HG02938 (cell line): ENCODE measurements at regions not wholly inside any gene's neighbourhood (a gene's known extent, or its start where the extent isn't known, plus 50 kb on each side); places are given as distances from the start of the nearest gene placed in this dataset.

Source experiments
- ATAC-seq: cut with Tn5 transposase; IDR thresholded peaks from one replicate; pipeline ENCODE4 v1.9.1; 2021; ENCODE audit warnings: mild to moderate bottlenecking, moderate library complexity; ENCODE audit not compliant: unreplicated experiment

GRCh38 chr11:109093354-109093753 lies 328.6 kb upstream of the C11orf87 start:
- no peak for ATAC-seq

- no peak for ATAC-seq
Observed at GRCh38 chr11:109096266-109096665, 325.7 kb upstream of the C11orf87 start.

DNA sequence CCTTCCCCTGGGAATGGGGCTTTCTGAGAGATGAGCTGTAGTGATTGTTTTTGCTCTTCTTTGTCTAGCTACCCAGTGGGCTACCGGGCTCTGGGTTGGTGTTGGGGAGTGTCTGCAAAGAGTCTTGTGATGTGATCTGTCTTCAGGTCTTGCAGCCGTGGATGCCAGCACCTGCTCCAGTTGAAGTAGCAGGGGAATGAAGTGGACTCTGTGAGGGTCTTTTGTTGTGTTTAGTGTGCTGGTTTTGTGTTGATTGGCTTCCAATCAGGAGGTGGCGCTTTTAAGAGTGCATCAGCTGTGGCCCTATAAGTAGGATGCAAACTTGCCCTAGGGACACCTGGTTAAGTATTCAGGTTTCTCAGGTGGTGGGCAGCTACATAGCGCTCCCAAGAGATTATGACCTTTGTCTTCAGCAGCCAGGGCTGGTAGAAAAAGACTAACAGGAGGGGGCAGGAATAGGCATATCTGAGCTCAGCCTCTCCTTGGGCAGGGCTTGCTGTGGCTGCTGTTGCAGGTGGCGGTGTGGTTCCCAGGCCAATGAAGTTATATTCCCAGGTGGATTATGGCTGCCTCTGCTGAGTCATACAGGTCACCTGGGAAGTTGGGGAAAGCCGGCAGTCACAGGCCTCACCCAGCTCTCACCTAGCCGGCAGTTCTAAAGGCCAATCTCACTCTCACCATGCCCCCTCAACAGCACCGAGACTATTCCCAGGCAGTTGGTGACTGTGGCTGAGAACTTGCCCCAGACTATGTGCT lies 315.7 kb upstream of the C11orf87 start:
- no peak for ATAC-seq

DNA sequence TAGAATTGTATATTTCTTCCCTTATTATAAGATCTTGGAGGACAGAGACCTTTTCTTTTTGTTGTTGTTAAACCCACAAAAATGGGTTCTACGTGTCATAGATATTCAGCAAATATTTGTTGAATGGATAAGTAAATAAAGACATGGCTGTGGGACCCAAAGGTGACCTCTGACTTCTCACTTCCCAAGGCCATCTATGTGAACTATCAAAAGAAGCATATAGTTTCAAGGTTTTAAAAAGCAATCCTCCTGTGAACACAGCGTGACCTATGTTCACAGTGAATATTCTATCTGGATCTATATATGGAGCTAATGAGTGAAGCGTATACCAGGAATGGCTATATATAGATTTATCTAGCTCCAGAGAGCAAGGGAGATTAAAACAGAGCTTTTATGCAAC lies 312.8 kb upstream of the C11orf87 start:
- ATAC-seq, result no peak

DNA sequence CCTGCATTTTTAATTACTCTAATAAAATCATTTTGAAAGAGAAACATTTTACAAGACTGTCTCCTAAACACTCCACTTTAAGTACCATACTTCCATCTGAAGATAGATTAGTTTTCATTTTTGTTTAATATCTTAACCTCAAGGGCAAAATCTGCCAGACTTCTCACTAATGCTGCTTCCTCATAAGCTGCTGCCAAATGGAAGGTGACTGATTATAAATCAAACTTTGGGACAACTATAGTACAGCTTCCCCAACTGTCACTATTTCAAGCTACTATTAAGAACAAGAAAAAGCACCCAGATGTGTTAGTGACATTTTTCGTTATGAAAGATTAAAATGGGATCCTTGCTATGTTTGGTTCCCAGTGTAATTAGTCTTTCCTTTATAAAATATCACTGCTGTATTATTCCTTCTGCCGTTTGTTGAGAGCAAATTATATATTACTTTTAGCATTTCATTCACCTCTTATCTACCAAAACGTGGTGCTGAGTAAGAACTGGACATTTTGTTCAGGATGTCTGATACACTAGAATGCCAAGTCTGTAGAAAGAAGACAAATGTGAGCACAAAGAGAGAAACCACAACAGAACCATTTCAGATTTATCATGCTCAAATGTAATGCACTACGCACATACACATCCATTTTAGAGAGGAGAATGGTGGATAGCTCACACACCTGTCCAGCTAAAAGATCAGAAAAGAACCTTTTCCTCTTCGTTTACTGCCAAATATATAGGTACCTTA lies 312.2 kb upstream of the C11orf87 start:
- no peak for ATAC-seq

GRCh38 chr11:109112261-109112660 lies 309.7 kb upstream of the C11orf87 start:
- ATAC-seq, result no peak

DNA sequence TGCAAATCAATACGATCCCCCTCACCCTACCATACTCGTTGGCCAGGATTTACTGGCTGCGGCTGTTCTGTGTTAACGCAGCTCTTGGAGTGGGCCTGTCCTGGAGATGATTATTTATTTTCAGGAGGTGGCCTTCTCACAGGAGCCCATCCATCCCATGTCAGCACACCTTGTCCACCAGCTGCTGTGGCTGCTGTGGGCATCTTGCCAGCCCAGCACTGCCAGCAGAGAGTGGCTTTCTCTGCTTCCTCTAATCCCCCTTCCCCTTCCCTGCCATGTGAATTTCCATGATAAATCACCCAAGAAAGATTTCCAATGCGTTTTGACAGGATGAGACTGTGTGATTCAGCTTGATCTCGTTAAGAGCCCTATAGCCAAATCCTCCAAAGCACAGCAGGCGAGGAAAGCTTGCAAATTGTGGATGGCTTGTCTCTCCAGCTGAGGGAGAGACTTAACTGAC lies 309.1 kb upstream of the C11orf87 start:
- ATAC-seq, result no peak

DNA sequence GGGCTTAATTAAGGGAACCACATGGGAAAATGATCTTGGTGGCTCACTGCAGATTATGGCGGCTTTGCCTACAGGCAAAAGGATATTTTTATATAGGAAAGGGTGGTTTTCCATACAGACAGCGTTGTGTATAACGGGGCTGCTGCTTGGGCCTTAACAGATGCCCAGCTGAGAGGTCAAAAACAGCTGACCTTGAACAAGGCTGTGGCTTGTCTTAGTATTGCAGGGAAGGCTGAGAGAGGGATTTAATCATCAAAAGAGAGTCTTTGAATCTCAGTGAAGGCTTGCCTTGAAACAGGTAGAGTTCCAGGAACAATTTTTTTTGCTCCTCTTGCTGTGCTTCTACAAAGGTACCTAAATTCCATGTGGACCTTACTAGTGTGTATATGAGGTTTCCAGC lies 301.6 kb upstream of the C11orf87 start:
- no peak for ATAC-seq

DNA sequence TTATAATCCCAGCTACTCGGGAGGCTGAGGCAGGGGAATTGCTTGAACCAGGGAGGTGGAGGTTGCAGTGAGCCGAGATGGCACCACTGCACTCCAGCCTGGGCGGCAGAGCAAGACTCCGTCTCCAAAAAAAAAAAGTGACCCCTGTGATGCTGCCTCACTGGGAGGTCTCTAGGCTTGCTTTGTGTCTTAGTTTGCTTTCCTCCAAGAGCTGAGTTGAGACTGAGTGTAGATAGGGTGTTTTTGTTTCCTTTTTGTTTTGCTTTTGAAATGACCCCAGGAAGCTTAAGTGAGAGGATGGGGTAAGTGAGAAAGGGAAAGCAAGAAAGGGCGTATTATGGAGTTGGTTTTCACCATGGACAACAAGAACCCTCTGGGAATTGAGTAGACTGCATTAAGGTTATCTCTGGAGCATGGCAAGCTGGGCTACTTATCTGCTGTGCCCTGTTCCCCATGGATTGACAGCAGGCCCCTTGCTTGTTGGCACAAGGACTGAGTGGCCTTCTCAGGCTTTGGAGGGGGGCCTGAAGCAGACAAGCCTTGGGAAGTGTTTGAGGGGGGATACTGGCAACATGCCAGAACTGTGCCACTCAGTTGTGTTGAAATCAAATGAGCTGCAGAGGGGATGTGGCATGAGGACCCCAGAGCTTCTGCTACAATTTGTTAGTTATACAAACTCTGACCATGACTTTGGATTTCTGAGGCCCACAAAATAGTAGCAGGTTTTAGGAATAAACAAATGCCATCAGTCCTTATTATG lies 300.6 kb upstream of the C11orf87 start:
- no peak for ATAC-seq

- ATAC-seq, result no peak
Observed at GRCh38 chr11:109123816-109124787, 297.9 kb upstream of the C11orf87 start.

GRCh38 chr11:109130910-109131309 lies 291.1 kb upstream of the C11orf87 start:
- no peak for ATAC-seq

GRCh38 chr11:109132539-109132938 lies 289.5 kb upstream of the C11orf87 start:
- no peak for ATAC-seq

GRCh38 chr11:109133159-109133558 lies 288.8 kb upstream of the C11orf87 start:
- ATAC-seq, result no peak

GRCh38 chr11:109135627-109136026 lies 286.4 kb upstream of the C11orf87 start:
- no peak for ATAC-seq

- no peak for ATAC-seq
Observed at GRCh38 chr11:109138196-109138595, 283.8 kb upstream of the C11orf87 start.

- ATAC-seq, result no peak
Observed at GRCh38 chr11:109140426-109140825, 281.6 kb upstream of the C11orf87 start.

DNA sequence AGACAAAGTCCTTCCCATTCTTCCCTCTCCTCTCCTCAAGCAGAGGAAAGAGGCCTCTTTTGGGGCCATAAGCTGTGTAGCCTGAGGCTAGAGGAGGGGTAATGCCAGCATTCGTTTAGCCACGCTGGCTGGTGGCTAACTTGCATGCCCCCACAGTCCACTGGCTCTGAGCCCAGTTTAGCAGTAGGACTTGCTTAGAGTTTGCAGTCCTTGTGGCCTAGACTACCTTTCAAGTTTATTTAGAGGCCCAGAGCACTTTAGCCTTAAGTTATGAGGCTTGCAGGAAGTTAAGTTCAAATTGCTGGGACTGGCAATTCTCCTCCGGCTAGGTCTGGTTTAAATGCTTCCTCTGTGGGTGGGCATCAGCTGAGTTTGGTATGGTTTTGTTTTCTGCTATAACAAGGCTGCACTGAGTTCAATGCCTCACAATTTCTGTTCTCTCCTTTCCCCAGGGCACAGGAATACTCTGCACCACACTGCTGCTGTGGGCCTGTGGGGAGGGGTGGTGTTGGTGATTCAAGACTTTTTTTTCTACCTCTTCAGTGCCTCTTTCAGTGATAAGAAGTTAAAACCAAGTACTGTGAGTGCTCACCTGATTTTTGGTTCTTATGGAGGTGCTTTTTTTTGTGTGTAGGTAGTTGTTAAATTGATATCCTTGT lies 281.0 kb upstream of the C11orf87 start:
- ATAC-seq, result no peak

- no peak for ATAC-seq
Observed at GRCh38 chr11:109145287-109145686, 276.7 kb upstream of the C11orf87 start.

GRCh38 chr11:109147726-109148125 lies 274.3 kb upstream of the C11orf87 start:
- no peak for ATAC-seq

GRCh38 chr11:109148669-109149068 lies 273.3 kb upstream of the C11orf87 start:
- no peak for ATAC-seq
